Loucy (cell line): ENCODE measurements at regions not wholly inside any gene's neighbourhood (a gene's known extent, or its start where the extent isn't known, plus 50 kb on each side); places are given as distances from the start of the nearest gene placed in this dataset.
A peak's percentile ranks its signal among the peaks of the same experiment; 100 is the strongest.

Experiments used
- H2AFZ ChIP-seq: fragments of 200-600 bp; sonication (generic); 2 replicates; pipeline ENCODE4 v1.6.0; 2016; ENCODE audit warnings: antibody characterized with exemption, mild to moderate bottlenecking, low read length, moderate library complexity
- H3F3A ChIP-seq: fragments of 200-600 bp; 2 replicates; pipeline ENCODE4 v1.6.0; 2016; ENCODE audit warnings: antibody characterized with exemption, low read depth, mild to moderate bottlenecking
- H3K27me3 ChIP-seq: fragments of 200-600 bp; sonication (generic); 2 replicates; pipeline ENCODE4 v1.6.1; 2014; ENCODE audit warnings: low read length, mild to moderate bottlenecking; ENCODE audit not compliant: insufficient read depth, poor library complexity, severe bottlenecking
- H3K36me3 ChIP-seq: fragments of 200-600 bp; sonication (generic); 2 replicates; pipeline ENCODE4 v1.6.1; 2016; ENCODE audit warnings: low read length; ENCODE audit not compliant: insufficient read depth
- H3K4me1 ChIP-seq: fragments of 200-600 bp; sonication (generic); 2 replicates; pipeline ENCODE4 v1.5.1; 2014; ENCODE audit warnings: low read length, mild to moderate bottlenecking; ENCODE audit not compliant: insufficient read depth, poor library complexity, severe bottlenecking
- H3K4me2 ChIP-seq: fragments of 200-600 bp; sonication (generic); 2 replicates; pipeline ENCODE4 v1.6.0; 2014; ENCODE audit warnings: antibody characterized with exemption, low read length, low read depth, mild to moderate bottlenecking; ENCODE audit not compliant: poor library complexity, severe bottlenecking
- H3K4me3 ChIP-seq: fragments of 200-600 bp; sonication (generic); 2 replicates; pipeline ENCODE4 v1.5.1; 2014; ENCODE audit warnings: low read length, mild to moderate bottlenecking, mixed read lengths; ENCODE audit not compliant: poor library complexity, severe bottlenecking
- H3K79me2 ChIP-seq: fragments of 200-600 bp; sonication (generic); 2 replicates; pipeline ENCODE4 v1.6.1; 2014; ENCODE audit warnings: low read length; ENCODE audit not compliant: insufficient read depth
- H3K9ac ChIP-seq: fragments of 200-600 bp; sonication (generic); 2 replicates; pipeline ENCODE4 v1.6.0; 2014; ENCODE audit warnings: mild to moderate bottlenecking, low read depth, low read length, moderate library complexity; ENCODE audit not compliant: poor library complexity, severe bottlenecking
- H3K9me2 ChIP-seq: fragments of 200-600 bp; sonication (generic); replicated peaks from 2 replicates; pipeline ENCODE4 v1.6.1; 2016; ENCODE audit warnings: low read depth, low read length, mixed read lengths
- H3K9me3 ChIP-seq: fragments of 200-600 bp; sonication (generic); 2 replicates; pipeline ENCODE4 v1.6.1; 2014; ENCODE audit warnings: mild to moderate bottlenecking, antibody characterized with exemption, low read length, low read depth; ENCODE audit not compliant: insufficient read depth
- H4K20me1 ChIP-seq: fragments of 200-600 bp; sonication (generic); 2 replicates; pipeline ENCODE4 v1.6.0; 2014; ENCODE audit warnings: antibody characterized with exemption, low read length, mild to moderate bottlenecking; ENCODE audit not compliant: insufficient read depth, poor library complexity, severe bottlenecking
- CTCF ChIP-seq: fragments of 200-600 bp; sonication (generic); conservative IDR thresholded peaks from 2 replicates; pipeline ENCODE4 v1.5.1; 2014; ENCODE audit warnings: mild to moderate bottlenecking, antibody characterized with exemption, low read length
- EZH2phosphoT487 ChIP-seq: fragments of 200-600 bp; IDR thresholded peaks from 2 replicates; pipeline ENCODE4 v1.6.1; 2018; ENCODE audit warnings: antibody characterized with exemption, mild to moderate bottlenecking, moderate library complexity, borderline replicate concordance

DNA sequence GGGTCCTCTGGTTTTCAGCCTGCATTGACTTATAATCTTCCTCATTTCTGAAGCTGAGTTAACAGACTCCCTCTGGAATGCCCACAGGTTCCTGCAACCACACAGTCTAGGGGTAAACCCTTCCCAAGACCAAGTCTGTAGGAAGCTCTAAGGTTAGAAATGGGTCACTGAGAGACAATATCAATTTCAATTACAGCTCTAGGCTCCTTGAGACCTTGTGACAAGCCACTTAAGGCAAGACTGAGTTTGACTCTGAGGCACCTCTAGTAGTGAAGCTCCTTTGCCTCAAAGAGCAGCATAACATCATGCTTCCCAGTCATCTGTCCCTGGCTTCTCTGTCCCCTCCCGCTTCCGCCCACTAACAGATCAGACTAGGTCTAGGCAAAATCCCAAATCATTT lies 333.2 kb upstream of the JARID2 start:
- Histone ChIP-seq H4K20me1 (no peaks in the 10 kb centered on the region), H3K4me3 (no peak overlapping the region), H3K27me3 (no peaks in the 10 kb centered on the region), H3K4me2 (no peak overlapping the region), H3K9me2 (no peaks in the 10 kb centered on the region), H2AFZ (0 out of 2 replicates have a peak overlapping the region, but pooled peaks have one; percentile 4), H3K9ac (peak overlapping the region; percentile 83), H3F3A (no peaks in the 10 kb centered on the region), H3K9me3 (no peaks in the 10 kb centered on the region), H3K79me2 (no peaks in the 10 kb centered on the region; the same call in 1 of the 2 replicates), H3K4me1 (peaks cover 62% of the 10 kb centered on the region), H3K36me3 (no peaks in the 10 kb centered on the region)
- no peak for TF ChIP-seq CTCF
- TF ChIP-seq EZH2phosphoT487: no peak

GRCh38 chr6:14913931-14914330 lies 331.9 kb upstream of the JARID2 start:
- no peaks in the 10 kb centered on the region for H3F3A ChIP-seq
- no peak overlapping the region for H2AFZ ChIP-seq
- peaks cover 59% of the 10 kb centered on the region for H3K4me1 ChIP-seq
- no peaks in the 10 kb centered on the region; the same call in 1 of the 2 replicates for H3K79me2 ChIP-seq
- no peak overlapping the region for H3K4me3 ChIP-seq
- no peaks in the 10 kb centered on the region for H3K9me2 ChIP-seq
- TF ChIP-seq EZH2phosphoT487 (no peak), CTCF (no peak)
- no peaks in the 10 kb centered on the region for H3K36me3 ChIP-seq
- no peak overlapping the region for H3K9ac ChIP-seq
- no peak overlapping the region for H3K4me2 ChIP-seq
- no peaks in the 10 kb centered on the region for H4K20me1 ChIP-seq
- no peaks in the 10 kb centered on the region for H3K9me3 ChIP-seq
- no peaks in the 10 kb centered on the region for H3K27me3 ChIP-seq

DNA sequence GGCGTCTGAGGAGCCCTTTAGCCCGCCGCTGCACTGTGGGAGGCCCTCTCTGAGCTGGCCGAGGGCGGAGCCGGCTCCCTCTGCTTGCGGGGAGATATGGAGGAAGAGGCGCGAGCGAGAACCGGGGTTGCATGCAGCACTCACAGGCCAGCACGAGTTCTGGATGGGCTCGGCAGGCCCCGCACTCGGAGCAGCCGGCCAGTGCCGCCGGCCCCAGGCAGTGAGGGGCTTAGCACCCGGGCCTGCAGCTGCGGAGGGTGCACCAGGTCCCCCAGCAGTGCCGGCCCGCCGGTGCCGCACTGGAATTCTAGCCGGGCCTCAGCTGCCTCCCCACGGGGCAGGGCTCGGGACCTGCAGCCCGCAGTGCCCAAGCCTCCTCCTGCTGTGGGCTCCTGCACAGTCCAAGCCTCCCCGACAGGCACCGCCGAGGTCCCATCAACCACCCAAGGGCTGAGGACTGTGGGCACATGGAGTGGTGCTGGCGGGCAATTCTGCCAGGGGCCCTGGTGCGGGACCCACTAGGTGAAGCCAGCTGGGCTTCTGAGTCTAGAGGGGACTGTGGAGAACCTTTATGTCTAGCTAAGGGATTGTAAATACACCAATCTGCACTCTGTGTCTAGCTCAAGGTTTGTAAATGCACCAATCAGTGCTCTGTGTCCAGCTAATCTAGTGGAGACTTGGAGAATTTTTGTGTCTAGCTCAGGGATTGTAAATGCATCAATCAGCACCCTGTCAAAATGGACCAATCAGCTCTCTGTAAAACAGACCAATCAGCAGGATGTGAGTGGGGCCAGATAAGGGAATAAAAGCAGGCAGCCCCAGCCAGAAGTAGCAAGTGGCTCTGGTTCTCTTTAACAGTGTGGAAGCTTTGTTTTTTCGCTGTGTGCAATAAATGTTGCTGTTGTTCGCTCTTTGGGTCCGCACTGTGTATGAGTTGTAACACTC lies 329.7 kb upstream of the JARID2 start:
- H3K9me3 ChIP-seq: no peaks in the 10 kb centered on the region
- no peaks in the 10 kb centered on the region for H3K27me3 ChIP-seq
- H3K9ac ChIP-seq: no peak overlapping the region
- H4K20me1 ChIP-seq: no peaks in the 10 kb centered on the region
- H3K4me1 ChIP-seq: peaks cover 41% of the 10 kb centered on the region
- no peak overlapping the region for H3K4me3 ChIP-seq
- H3K79me2 ChIP-seq: no peaks in the 10 kb centered on the region
- H3K9me2 ChIP-seq: no peaks in the 10 kb centered on the region
- no peaks in the 10 kb centered on the region for H3K36me3 ChIP-seq
- no peak overlapping the region for H2AFZ ChIP-seq
- TF ChIP-seq EZH2phosphoT487: no peak
- TF ChIP-seq CTCF: no peak
- no peak overlapping the region for H3K4me2 ChIP-seq
- no peaks in the 10 kb centered on the region for H3F3A ChIP-seq
